Body of pancreas (tissue), 4 donors: ENCODE measurements at regions not wholly inside any gene's neighbourhood (a gene's known extent, or its start where the extent isn't known, plus 50 kb on each side); places are given as distances from the start of the nearest gene placed in this dataset.

Experiments
- ATAC-seq: fragments of 150-250 bp; one replicate; pipeline ENCODE4 v1.9.1; 2016
- DNase-seq, 4 donors: peaks; one replicate each; pipeline ENCODE4 v3.0.0-alpha.2; 2019
- H3K27ac ChIP-seq, 4 donors: fragments of 200-600 bp; sonication (generic); 1 replicate in 3 of 4; 2 replicates in 1 of 4; pipeline versions ENCODE4 v1.5.1 to v1.6.1; 2016 to 2019; ENCODE audit warnings: mild to moderate bottlenecking in 1 of 4, mixed read lengths in 1 of 4, moderate library complexity in 1 of 4
- H3K27me3 ChIP-seq, 2 donors: fragments of 200-600 bp; sonication (generic); one replicate each; pipeline ENCODE4 v1.6.0; 2016; ENCODE audit warnings: mild to moderate bottlenecking in 1 of 2
- H3K36me3 ChIP-seq, 2 donors: fragments of 200-600 bp; sonication (generic); replicated peaks in 1 of 2; 2 replicates each; pipeline ENCODE4 v1.5.1; 2016; ENCODE audit warnings: low read depth in 2 of 2; ENCODE audit not compliant: insufficient read depth in 1 of 2
- H3K4me1 ChIP-seq: fragments of 200-600 bp; sonication (generic); one replicate; pipeline ENCODE4 v1.6.0; 2016
- H3K4me3 ChIP-seq, 2 donors: fragments of 200-600 bp; sonication (generic); 1 replicate in 1 of 2; 2 replicates in 1 of 2; pipeline ENCODE4 v1.5.1; 2016 to 2019
- H3K9me3 ChIP-seq, 3 donors: fragments of 200-600 bp; sonication (generic); 1 replicate in 2 of 3; 2 replicates in 1 of 3; pipeline ENCODE4 v1.5.1; 2016
- POLR2A ChIP-seq, 3 donors: fragments of 450-650 bp; IDR thresholded peaks; one replicate each; pipeline ENCODE4 v1.6.1; 2016; ENCODE audit warnings: antibody characterized with exemption in 3 of 3, mild to moderate bottlenecking in 2 of 3
- WGBS, 2 donors: methylation state at CpG; one replicate each; pipeline ENCODE4 v1.1.5; 2017; 5-methylcytosine and 5-hydroxymethylcytosine counted together
- intact Hi-C: fragments of 100-400 bp; cut with DNase I; formaldehyde crosslinking; loops from one replicate; pipeline ENCODE4 v1.15.1; 2023
- TF ChIP-seq, protein P1 (sequence below), 7 experiments: fragments of 450-650 bp in 4 of 7; fragments of 200-600 bp in 3 of 7; sonication (generic) in 3 of 7; IDR thresholded peaks; one replicate each; pipeline ENCODE4 v1.5.1; 2016 to 2019; ENCODE audit warnings: antibody characterized with exemption in 7 of 7

DNA sequence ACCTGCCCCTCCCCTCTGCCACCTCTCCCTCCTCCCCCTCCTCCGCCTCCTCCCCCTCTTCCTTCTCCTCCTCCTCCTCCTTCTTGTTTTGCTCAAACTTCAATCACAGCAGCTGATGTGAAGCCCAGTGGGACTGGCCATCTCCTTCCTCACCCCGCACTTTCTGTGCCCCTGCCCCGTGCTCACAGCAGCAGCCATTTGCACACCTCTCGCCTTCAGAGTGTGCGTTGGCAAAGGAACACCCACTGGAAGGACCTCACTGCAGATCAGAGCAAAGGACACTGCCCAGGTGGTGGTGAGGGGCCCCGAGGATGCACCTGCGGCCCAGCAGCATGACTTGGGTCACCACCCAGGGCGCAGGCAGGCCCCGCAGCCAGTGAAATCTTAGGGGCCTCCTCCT lies 98.8 kb downstream of the SOX1 start:
- Histone ChIP-seq H3K4me3 (no peak overlapping the region), H3K9me3 (no peaks in the 10 kb centered on the region), H3K36me3 (no peaks in the 10 kb centered on the region), H3K4me1 (no peaks in the 10 kb centered on the region), H3K27ac (no peak overlapping the region), H3K27me3 (no peaks in the 10 kb centered on the region)
- WGBS, 2 donors, result 42 to 45% methylated on average over 4 to 9 of the region's 9 CpGs
- DNase-seq (no peak), ATAC-seq (no peak)
- TF ChIP-seq, protein P1, sequence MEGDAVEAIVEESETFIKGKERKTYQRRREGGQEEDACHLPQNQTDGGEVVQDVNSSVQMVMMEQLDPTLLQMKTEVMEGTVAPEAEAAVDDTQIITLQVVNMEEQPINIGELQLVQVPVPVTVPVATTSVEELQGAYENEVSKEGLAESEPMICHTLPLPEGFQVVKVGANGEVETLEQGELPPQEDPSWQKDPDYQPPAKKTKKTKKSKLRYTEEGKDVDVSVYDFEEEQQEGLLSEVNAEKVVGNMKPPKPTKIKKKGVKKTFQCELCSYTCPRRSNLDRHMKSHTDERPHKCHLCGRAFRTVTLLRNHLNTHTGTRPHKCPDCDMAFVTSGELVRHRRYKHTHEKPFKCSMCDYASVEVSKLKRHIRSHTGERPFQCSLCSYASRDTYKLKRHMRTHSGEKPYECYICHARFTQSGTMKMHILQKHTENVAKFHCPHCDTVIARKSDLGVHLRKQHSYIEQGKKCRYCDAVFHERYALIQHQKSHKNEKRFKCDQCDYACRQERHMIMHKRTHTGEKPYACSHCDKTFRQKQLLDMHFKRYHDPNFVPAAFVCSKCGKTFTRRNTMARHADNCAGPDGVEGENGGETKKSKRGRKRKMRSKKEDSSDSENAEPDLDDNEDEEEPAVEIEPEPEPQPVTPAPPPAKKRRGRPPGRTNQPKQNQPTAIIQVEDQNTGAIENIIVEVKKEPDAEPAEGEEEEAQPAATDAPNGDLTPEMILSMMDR (IDR thresholded peaks at IDR 0.05), result no peak
- no peak for TF ChIP-seq POLR2A (IDR thresholded peaks at IDR 0.05)
- intact Hi-C loops, result no loop called here

DNA sequence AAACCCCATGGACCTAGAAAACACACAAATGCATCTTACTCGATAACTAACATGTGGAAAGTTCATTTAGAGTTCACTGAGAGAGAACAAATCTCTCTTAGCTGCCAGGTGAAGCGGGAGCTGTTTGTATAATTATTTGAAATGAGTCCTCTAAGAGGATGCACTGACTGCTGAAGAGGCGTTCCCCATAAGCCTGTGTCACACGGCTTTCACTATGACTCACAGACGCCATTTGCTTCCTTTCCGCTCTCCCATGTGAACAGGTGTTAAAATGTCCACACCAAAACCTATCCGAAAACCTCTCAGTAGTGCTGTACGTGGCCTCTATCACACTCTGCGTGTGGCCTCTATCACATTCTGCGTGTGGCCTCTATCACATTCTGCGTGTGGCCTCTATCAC lies 101.8 kb downstream of the SOX1 start:
- no peak overlapping the region for H3K4me3 ChIP-seq
- no peaks in the 10 kb centered on the region for H3K4me1 ChIP-seq
- peaks cover 0 to 9% of the 10 kb centered on the region in 2 donors for H3K27me3 ChIP-seq
- H3K36me3 ChIP-seq, result no peaks in the 10 kb centered on the region
- DNase-seq, result no peak
- H3K9me3 ChIP-seq, result no peaks in the 10 kb centered on the region
- TF ChIP-seq, protein P1 (IDR thresholded peaks at IDR 0.05), result no peak
- no peak for TF ChIP-seq POLR2A (IDR thresholded peaks at IDR 0.05)
- WGBS, 2 donors, result 74% methylated on average over 11 of the region's 11 CpGs
- intact Hi-C loops, result no loop called here
- ATAC-seq, result no peak
- no peak overlapping the region for H3K27ac ChIP-seq

DNA sequence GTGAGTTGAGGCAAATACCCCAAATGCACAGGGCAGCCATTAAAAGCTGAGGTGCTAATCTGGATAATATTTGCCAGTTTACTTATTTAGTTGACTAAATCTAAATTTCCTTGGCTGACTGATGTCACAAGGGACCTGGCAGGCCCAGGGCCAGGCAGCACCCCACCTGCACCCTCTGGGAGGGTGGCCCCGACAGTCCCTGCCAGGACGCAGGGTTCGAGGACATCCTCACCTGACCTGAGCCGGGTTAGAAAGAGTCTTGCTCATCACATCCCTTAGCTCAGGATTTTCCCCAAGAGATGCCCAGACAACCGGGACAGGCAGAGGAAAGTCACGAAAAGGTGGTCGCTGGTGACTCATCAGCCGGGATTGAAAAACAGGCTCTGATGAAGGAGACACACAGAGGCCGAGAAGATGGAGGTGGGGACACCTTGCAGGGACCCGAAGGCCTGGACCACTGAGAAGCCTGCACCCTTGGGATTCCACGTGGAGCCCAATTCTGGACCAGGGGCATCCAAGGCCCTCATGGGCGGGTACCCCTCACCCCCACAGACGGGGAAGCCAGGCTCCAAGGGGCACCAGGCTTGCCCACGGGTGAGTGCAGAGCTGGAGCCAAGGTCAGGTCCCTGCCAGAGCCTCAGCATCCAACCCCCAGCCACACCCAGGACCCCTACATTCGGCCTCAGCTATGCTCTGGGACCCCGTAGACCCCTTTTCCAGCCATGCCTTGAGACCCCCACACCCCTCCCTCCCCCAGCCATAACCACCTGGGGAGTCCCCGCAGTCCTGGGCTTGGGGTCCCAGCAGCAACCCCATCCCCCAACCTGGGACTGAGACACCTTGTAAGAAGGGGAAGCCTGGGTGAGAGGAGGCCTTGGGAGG lies 103.2 kb downstream of the SOX1 start:
- no peak for ATAC-seq
- Histone ChIP-seq H3K27ac (no peak overlapping the region), H3K36me3 (no peaks in the 10 kb centered on the region), H3K4me3 (no peak overlapping the region), H3K9me3 (no peaks in the 10 kb centered on the region), H3K4me1 (no peaks in the 10 kb centered on the region), H3K27me3 (peaks cover 0 to 9% of the 10 kb centered on the region in 2 donors)
- TF ChIP-seq, protein P1 (IDR thresholded peaks at IDR 0.05), result no peak
- no peak for TF ChIP-seq POLR2A (IDR thresholded peaks at IDR 0.05)
- intact Hi-C loops, result no loop called here
- WGBS, 2 donors, result 48 to 63% methylated on average over 8 to 17 of the region's 17 CpGs
- no peak for DNase-seq

DNA sequence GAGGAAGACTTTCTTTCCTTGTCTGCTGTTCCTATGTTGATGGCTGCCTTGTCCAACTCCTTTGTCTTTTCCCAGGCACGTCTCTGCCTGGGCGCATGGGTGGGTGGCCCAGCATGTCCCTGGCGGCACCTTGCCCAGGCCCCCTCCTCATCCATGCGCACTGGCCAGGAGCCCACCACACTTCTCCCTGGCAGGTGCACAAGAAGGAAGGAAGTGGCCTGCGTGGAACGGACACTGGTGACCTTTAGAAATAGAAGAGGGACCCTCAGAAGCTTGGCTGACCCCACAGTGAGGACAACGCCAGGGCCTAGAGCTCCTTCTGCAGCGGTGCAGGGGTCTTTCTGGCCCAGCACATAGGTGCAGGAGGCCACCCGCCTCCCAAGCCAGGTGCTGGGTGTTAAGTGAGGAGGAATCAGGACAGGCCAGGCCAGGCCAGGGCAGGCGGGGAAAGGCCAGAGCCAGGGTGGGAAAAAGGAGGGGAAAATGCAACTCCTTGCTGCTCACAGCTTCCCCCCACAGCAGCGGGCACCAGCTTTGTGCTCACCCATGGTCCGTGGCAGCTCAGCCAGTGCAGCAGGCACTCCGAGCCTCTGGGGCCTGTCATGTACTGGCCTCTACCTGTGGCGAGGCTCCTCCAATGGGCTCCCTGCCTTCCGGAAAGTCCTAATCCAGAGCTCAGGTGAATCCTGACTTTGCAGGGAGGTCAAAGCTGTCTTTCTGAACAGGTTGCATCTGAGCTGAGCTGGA lies 104.0 kb downstream of the SOX1 start:
- DNase-seq, result no peak
- no peak overlapping the region for H3K27ac ChIP-seq
- no peaks in the 10 kb centered on the region for H3K36me3 ChIP-seq
- WGBS, 2 donors, result 77 to 82% methylated on average over 6 to 15 of the region's 15 CpGs
- no peak for ATAC-seq
- intact Hi-C loops, result no loop called here
- no peaks in the 10 kb centered on the region for H3K9me3 ChIP-seq
- no peak overlapping the region for H3K4me3 ChIP-seq
- peaks cover 0 to 9% of the 10 kb centered on the region in 2 donors for H3K27me3 ChIP-seq
- H3K4me1 ChIP-seq, result no peaks in the 10 kb centered on the region
- TF ChIP-seq, protein P1 (IDR thresholded peaks at IDR 0.05), result no peak
- TF ChIP-seq POLR2A (IDR thresholded peaks at IDR 0.05), result no peak
